ENCODE measurements at regions not wholly inside any gene's neighbourhood (a gene's known extent, or its start where the extent isn't known, plus 50 kb on each side); places are given as distances from the start of the nearest gene placed in this dataset.

DNA sequence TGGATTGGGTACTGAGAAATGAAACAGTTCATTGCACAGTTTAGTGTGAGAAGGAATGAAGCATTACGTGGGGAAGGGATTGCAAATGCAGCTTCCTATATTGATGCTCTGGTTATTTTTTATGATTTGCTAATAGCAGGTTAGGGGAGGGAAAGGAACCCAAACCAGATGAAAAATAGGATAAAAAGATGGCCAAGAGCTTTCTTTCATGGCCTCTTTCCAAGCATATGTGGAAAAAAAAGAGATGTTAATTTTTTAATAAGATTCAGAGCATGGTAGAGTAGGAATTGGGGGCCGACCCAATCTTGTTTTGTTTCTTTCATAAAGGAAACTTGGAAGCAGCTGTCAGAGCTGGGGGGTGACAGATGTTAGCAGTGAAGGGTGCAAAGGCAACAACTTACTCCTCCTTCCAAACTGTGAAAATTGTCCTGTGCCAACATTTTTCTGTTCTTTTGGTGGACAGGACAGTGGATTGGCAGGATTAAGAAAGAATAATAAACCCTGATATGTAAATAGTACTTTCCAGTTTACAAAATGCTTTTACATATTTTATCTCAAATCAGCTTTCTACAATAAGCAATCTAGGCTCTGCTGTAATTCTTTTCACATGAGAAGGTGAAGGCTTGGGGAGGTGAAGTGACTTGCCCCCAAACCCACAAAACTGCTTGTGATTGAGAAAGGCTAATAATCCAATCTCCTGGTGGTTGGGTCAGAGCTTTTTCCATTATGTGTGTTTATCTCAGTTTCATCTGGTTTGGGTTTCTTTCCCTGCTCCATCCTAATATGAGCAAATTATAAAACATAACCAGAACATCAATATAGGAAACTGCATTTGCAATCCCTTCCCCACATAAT, 270.1 kb downstream of the ETAA1 start:
- no peak overlapping the region for H3K27ac Mint-ChIP-seq
- H3K4me3 Mint-ChIP-seq: no peak overlapping the region
- H3K9me3 Mint-ChIP-seq: peaks cover 3% of the 10 kb centered on the region
- H3K4me1 Mint-ChIP-seq: peaks cover 6% of the 10 kb centered on the region
- TF ChIP-seq, protein P1, sequence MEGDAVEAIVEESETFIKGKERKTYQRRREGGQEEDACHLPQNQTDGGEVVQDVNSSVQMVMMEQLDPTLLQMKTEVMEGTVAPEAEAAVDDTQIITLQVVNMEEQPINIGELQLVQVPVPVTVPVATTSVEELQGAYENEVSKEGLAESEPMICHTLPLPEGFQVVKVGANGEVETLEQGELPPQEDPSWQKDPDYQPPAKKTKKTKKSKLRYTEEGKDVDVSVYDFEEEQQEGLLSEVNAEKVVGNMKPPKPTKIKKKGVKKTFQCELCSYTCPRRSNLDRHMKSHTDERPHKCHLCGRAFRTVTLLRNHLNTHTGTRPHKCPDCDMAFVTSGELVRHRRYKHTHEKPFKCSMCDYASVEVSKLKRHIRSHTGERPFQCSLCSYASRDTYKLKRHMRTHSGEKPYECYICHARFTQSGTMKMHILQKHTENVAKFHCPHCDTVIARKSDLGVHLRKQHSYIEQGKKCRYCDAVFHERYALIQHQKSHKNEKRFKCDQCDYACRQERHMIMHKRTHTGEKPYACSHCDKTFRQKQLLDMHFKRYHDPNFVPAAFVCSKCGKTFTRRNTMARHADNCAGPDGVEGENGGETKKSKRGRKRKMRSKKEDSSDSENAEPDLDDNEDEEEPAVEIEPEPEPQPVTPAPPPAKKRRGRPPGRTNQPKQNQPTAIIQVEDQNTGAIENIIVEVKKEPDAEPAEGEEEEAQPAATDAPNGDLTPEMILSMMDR (IDR thresholded peaks at IDR 0.05): no peak
- peaks cover 6% of the 10 kb centered on the region for H3K27me3 Mint-ChIP-seq (ENCODE audit: low read depth, poor library complexity)
- no peak for DNase-seq
- H3K36me3 Mint-ChIP-seq (ENCODE audit: low read depth): no peaks in the 10 kb centered on the region

DNA sequence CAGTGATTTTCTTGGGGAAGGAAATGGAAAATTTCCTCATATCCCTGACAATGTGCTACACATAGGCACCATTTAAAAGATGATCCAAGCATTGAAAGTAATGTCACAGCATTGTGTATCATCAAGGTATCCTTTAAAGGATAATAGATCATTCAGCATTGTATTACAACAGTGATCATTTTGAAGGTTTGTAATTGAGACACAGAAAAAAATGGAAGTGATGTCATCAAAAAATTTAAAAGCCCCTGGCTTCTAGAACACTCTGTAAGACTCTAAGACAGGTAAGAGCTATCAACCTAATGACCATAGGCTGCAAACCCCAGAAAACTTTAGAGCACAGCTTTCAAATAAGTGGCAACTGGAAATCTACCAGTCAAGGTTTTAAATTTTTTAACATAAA, 271.4 kb downstream of the ETAA1 start:
- Mint-ChIP-seq H3K9me3 (no peaks in the 10 kb centered on the region), H3K27ac (no peak overlapping the region), H3K4me1 (peaks cover 6% of the 10 kb centered on the region), H3K4me3 (no peak overlapping the region), H3K27me3 (ENCODE audit: low read depth, poor library complexity) (peaks cover 6% of the 10 kb centered on the region), H3K36me3 (ENCODE audit: low read depth) (no peaks in the 10 kb centered on the region)
- DNase-seq: no peak
- TF ChIP-seq, protein P1 (IDR thresholded peaks at IDR 0.05): no peak

DNA sequence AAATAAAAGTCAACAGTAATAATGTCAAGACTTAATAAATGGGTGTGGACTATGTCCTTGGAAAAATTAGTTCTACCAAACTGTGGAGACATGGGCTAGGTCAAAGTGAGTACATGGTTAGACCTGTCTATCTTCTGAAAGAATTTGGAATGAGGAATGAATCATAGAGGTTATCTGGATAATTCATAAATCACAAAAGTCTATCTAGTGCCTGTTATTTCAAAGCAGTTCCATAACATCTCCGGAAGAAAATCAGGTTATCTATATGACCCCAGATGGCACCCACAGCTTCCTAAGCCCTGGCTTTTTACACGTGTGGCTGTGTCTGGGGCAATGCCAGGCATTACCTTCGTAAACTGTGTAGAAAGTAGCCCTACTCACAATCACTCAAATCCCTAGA, 272.0 kb downstream of the ETAA1 start:
- peaks cover 6% of the 10 kb centered on the region for H3K4me1 Mint-ChIP-seq
- TF ChIP-seq, protein P1 (IDR thresholded peaks at IDR 0.05): no peak
- no peak overlapping the region for H3K27ac Mint-ChIP-seq
- H3K27me3 Mint-ChIP-seq (ENCODE audit: low read depth, poor library complexity): peaks cover 4% of the 10 kb centered on the region
- no peak for DNase-seq
- H3K4me3 Mint-ChIP-seq: no peak overlapping the region
- H3K36me3 Mint-ChIP-seq (ENCODE audit: low read depth): no peaks in the 10 kb centered on the region
- no peaks in the 10 kb centered on the region for H3K9me3 Mint-ChIP-seq

DNA sequence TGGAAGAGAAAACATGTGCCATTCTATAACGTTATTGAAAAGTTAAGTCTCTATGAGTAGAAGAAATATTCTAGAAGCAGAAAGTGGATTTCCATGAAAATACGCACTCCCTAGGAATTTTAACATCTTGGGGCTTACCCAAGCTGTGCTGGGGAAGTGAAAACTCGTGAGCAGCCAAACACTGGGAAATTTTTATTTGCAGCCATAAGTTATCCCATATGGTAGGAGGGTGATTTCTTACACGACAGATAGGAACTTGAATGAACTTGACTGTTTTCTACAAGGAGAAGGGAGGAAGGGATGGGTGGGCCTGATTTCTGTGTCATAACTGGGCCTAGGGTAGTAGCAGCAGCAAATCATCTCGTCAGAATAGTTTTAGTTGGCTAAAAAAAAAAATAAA, 272.6 kb downstream of the ETAA1 start:
- peaks cover 3% of the 10 kb centered on the region for H3K27me3 Mint-ChIP-seq (ENCODE audit: low read depth, poor library complexity)
- no peak for DNase-seq
- no peak overlapping the region for H3K27ac Mint-ChIP-seq
- H3K4me3 Mint-ChIP-seq: no peak overlapping the region
- no peaks in the 10 kb centered on the region for H3K9me3 Mint-ChIP-seq
- H3K36me3 Mint-ChIP-seq (ENCODE audit: low read depth): no peaks in the 10 kb centered on the region
- peaks cover 8% of the 10 kb centered on the region for H3K4me1 Mint-ChIP-seq
- TF ChIP-seq, protein P1 (IDR thresholded peaks at IDR 0.05): no peak

DNA sequence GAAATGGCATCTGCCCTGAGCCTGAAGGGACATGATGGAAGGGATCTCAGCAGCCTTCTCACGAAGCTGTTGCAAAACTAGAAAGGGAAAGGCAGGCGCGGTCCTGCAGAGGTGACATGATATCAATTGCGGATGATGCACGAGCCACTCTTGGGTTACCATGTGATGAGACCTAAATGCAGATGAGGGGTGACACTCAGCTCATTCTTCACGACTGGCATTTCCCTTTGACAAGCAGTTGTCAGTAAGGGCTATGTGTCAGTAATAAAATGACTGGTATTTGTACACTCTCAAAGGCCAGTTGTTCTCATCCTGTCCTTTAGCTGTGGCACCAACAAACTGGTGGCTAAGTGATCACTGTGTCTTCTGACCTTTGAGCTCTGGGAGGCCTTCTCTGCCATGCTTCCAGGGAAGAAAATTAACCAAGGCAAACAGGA, 273.6 kb downstream of the ETAA1 start:
- H3K4me3 Mint-ChIP-seq: no peak overlapping the region
- no peaks in the 10 kb centered on the region for H3K36me3 Mint-ChIP-seq (ENCODE audit: low read depth)
- TF ChIP-seq, protein P1 (IDR thresholded peaks at IDR 0.05): no peak
- H3K27ac Mint-ChIP-seq: no peak overlapping the region
- no peak for DNase-seq
- H3K9me3 Mint-ChIP-seq: no peaks in the 10 kb centered on the region
- peaks cover 17% of the 10 kb centered on the region for H3K4me1 Mint-ChIP-seq
- peaks cover 3% of the 10 kb centered on the region for H3K27me3 Mint-ChIP-seq (ENCODE audit: low read depth, poor library complexity)

Data from nephron progenitor cell (in vitro differentiated cells).